GM12874 (cell line): ENCODE measurements at regions not wholly inside any gene's neighbourhood (a gene's known extent, or its start where the extent isn't known, plus 50 kb on each side); places are given as distances from the start of the nearest gene placed in this dataset.

ENCODE experiments used
- TF ChIP-seq, protein P1 (sequence below): IDR thresholded peaks from 2 replicates; pipeline ENCODE4 v1.5.1; 2011; ENCODE audit warnings: low read depth, mild to moderate bottlenecking, control low read depth, low read length, moderate library complexity; ENCODE audit not compliant: insufficient read depth

DNA sequence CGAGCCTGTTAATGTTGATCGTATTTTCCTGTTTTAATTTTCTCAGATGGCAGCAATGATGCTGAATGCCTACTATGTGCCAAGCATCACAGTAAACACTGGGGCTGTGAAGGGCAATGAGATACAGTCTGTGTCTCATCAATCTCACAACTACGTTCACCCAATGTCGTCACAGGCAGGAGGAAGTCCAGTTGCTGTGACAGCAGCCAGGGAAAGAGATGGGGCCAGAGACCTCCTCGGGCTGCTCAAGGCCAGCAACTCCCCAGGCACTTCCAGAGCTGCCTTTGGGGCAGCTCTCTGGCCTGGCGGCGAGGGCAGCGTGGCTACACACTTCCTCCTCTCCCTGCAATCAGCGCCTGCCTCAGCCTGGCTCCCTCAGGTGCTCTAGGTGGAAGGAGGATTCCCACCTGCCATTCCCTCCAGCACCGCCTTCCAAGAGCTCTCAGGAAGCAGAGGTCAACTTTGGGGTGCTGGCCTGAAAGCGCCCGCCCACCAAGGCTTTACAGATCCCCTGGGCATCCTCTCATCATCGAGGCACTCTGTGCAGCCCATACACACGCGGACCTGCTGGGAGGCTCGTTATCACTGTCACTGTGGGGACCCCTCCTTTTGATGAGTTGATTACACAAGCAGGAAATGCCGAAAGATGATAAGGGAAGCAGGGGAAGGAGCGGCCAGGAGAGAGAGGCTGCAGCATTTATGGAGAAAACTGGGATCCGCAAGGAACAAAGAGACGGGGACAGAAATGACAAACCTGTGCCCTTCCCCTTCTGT lies 159.2 kb downstream of the ZDHHC21 start:
- TF ChIP-seq, protein P1, sequence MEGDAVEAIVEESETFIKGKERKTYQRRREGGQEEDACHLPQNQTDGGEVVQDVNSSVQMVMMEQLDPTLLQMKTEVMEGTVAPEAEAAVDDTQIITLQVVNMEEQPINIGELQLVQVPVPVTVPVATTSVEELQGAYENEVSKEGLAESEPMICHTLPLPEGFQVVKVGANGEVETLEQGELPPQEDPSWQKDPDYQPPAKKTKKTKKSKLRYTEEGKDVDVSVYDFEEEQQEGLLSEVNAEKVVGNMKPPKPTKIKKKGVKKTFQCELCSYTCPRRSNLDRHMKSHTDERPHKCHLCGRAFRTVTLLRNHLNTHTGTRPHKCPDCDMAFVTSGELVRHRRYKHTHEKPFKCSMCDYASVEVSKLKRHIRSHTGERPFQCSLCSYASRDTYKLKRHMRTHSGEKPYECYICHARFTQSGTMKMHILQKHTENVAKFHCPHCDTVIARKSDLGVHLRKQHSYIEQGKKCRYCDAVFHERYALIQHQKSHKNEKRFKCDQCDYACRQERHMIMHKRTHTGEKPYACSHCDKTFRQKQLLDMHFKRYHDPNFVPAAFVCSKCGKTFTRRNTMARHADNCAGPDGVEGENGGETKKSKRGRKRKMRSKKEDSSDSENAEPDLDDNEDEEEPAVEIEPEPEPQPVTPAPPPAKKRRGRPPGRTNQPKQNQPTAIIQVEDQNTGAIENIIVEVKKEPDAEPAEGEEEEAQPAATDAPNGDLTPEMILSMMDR = no peak

DNA sequence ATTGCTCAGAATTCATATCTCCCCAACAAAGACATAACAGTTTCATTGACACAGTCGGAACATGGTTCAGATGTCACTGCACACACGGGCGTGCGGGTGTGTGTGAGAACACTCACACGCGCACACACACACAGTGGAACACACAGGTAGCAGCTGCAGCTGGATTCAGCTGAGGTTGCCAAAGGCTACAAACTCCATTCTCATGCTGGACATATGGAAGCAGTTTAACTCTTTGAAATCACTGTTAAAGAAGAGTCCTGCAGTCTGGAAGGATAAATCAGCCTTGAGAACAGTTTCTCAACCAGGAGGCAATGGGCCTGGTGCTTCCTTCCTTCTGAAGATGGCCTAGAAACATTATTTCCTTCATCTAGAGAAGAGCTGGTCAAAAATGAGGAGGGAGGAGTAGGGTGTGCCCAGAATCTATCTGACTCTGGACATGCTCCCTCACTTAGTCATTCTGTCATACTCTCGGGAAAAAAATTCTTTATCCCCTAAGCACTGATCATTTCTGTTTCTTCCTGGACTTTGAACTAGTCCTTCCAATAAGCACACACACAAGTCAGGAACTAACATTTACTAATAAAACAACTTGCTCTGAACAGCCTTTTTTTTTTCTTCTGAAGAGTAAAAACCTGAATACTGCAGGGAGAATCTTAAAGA lies 160.6 kb downstream of the ZDHHC21 start:
- TF ChIP-seq, protein P1 = no peak

DNA sequence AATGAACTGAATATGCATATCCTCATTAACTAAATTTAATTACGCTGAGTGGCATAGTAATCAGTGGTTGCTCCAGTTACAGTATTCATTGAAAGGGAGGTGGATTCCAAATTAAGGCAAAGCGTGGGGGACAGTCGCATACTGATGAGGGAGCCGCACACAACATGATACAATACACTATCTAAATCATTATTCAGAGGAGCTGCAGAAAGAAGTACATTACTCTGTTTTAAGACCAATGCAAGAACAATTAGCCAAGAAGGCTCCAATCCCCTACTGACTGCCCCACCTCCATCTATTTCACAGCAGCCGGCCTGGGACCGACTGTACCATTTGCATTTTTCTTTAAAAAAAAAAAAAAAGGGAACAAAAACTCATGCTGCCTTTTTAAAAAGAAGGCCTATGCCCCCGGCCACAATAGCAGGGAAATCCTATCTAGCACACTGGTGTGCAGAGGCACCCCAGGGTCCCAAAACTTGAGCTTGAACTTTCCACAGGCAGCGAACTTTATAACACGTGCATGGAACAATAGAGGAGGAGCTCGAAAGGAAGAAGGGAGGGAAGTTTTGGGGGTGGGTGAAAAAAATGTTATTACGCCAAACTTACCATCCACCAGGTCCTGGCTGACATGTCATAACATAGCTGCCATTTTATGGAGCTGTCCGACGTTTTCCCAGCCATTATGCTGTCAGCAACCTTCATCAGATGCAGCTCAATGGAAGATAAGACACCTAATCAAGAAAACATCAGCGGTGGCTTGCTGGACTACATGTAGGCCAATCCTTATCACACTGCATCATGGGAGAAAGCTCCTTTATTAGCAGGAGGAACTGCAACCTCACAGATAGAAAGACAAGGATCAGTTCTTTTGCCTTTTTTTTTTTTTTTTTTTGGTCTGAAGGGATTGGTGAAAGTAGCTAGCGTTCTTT lies 161.6 kb downstream of the ZDHHC21 start:
- TF ChIP-seq, protein P1 = no peak

DNA sequence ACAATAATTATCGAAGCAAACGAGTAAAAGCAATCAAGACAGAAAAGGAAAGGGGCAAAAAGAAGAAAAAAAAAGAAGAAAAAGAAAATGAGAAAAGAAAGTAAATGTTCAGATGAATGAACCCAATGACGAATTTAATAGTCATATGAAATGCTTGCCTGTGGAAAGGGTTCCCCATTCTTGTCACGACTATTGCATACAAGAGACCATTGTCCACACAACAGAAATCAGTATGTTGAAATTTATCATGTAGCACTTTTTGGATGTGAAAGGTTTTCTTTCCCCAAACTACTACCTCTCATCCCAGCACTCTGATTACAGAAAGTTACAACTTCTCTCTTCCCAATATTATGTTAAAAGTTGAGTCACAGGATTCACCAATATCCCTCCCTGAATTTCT lies 162.4 kb downstream of the ZDHHC21 start:
- TF ChIP-seq, protein P1 = no peak

DNA sequence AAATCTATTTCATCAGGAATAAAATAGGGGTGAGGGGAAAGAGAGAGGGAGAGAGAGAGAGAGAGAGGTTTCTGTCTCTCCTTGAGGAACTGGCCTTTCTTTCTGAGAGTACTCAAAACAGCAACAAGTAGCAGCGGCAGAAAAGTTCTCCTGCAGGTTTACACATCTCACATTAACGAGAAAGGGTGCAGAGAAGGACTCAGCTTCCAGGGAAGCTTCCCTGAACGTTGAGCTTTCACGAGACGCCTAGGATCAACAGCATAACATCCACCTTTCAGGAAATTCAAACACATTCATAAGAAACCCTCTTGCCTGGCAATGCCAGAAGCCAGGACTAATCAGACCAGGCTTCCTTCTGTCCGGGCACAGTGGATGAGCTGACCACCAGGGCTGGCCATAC lies 162.9 kb downstream of the ZDHHC21 start:
- TF ChIP-seq, protein P1 = no peak

DNA sequence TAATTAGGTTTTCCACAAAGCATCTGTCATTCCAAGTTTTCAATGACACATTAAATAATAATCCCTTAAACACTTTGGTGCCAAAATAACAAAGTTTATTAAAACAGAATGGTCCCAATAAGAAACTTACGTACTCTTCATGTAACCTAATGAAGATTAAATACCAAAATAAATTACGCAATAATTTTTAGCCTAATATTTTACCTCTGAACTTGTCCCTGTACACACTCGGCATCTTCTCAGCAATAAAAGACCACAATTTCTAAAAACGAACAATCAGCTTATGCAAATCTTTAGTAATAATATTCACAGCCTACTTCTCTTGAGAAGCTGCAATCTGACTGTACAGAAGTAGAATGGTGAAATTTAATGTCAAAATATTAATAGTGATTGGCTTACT lies 163.6 kb downstream of the ZDHHC21 start:
- TF ChIP-seq, protein P1 = no peak

DNA sequence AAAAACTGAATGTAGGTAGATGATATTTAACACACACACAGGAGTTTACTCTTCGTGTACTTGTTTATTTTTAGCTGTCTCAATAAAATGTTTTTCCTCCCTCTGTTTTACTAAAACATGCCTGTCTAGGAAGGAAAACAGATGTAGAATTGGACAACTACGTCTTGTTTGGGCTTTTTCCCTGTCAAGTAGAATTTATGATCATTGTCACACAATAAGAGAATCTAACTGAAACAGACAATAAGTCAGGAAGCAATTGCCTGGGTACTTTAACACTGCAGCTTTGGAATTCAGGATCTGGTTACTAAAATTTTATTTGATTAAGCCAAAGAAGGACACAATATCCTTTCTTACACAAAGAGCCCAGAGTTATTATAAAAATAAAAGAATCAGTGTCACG lies 164.2 kb downstream of the ZDHHC21 start:
- TF ChIP-seq, protein P1 = no peak
